Stimulated activated naive CD4-positive, alpha-beta T cell treated with Interleukin-2 at 50 U/mL for 16 hours (primary cell): ENCODE measurements at regions not wholly inside any gene's neighbourhood (a gene's known extent, or its start where the extent isn't known, plus 50 kb on each side); places are given as distances from the start of the nearest gene placed in this dataset.

Source experiments
- DNase-seq: peaks from one replicate; lab custom pipeline; 2025; lab: John Stamatoyannopoulos, UW

GRCh38 chr6:2426561-2427340 is 181.3 kb upstream of the GMDS start:
- DNase-seq, result no peak

GRCh38 chr6:2416128-2416712 is 170.8 kb upstream of the GMDS start:
- no peak for DNase-seq

GRCh38 chr6:2414885-2415547 is 169.6 kb upstream of the GMDS start:
- no peak for DNase-seq

- DNase-seq, result no peak
Measured at GRCh38 chr6:2412731-2413130, 167.3 kb upstream of the GMDS start.

- no peak for DNase-seq
Measured at GRCh38 chr6:2410656-2411380, 165.4 kb upstream of the GMDS start.

GRCh38 chr6:2407525-2407924 is 162.1 kb upstream of the GMDS start:
- no peak for DNase-seq

GRCh38 chr6:2404211-2404929 is 159.0 kb upstream of the GMDS start:
- DNase-seq, result no peak

- DNase-seq, result no peak
Measured at GRCh38 chr6:2403546-2403945, 158.1 kb upstream of the GMDS start.

GRCh38 chr6:2396846-2397630 is 151.6 kb upstream of the GMDS start:
- no peak for DNase-seq

- no peak for DNase-seq
Measured at GRCh38 chr6:2396042-2396657, 150.7 kb upstream of the GMDS start.

GRCh38 chr6:2388554-2389324 is 143.3 kb upstream of the GMDS start:
- no peak for DNase-seq

- DNase-seq, result no peak
Measured at GRCh38 chr6:2387445-2387844, 142.0 kb upstream of the GMDS start.

GRCh38 chr6:2385471-2385983 is 140.1 kb upstream of the GMDS start:
- no peak for DNase-seq

GRCh38 chr6:2384528-2384927 is 139.1 kb upstream of the GMDS start:
- DNase-seq, result no peak

GRCh38 chr6:2381872-2382661 is 136.7 kb upstream of the GMDS start:
- DNase-seq, result no peak

GRCh38 chr6:2378891-2379652 is 133.7 kb upstream of the GMDS start:
- DNase-seq, result no peak

- DNase-seq, result no peak
Measured at GRCh38 chr6:2378046-2378657, 132.7 kb upstream of the GMDS start.
